OCI-LY1 (cell line): ENCODE measurements at regions not wholly inside any gene's neighbourhood (a gene's known extent, or its start where the extent isn't known, plus 50 kb on each side); places are given as distances from the start of the nearest gene placed in this dataset.

Experiments
- H2AFZ ChIP-seq: fragments of 200-600 bp; sonication (generic), shearing (Covaris generic); 2 replicates; pipeline ENCODE4 v1.6.0; 2014; ENCODE audit warnings: antibody characterized with exemption, mild to moderate bottlenecking, low read length
- H3F3A ChIP-seq: fragments of 200-600 bp; sonication (generic), shearing (Covaris generic); 2 replicates; pipeline ENCODE4 v1.6.0; 2014; ENCODE audit warnings: mild to moderate bottlenecking, antibody characterized with exemption, low read length, moderate library complexity; ENCODE audit not compliant: insufficient read depth
- H3K27ac ChIP-seq: fragments of 200-600 bp; sonication (generic); 2 replicates; pipeline ENCODE4 v1.5.1; 2014; ENCODE audit warnings: low read length, mixed run types, mild to moderate bottlenecking, low read depth; ENCODE audit not compliant: poor library complexity, severe bottlenecking
- H3K27me3 ChIP-seq: fragments of 200-600 bp; sonication (generic); 2 replicates; pipeline ENCODE4 v1.6.0; 2014; ENCODE audit warnings: antibody characterized with exemption, mild to moderate bottlenecking, low read length, moderate library complexity; ENCODE audit not compliant: insufficient read depth
- H3K36me3 ChIP-seq: fragments of 200-600 bp; sonication (generic); 2 replicates; pipeline ENCODE4 v1.6.1; 2014; ENCODE audit warnings: mild to moderate bottlenecking, antibody characterized with exemption, low read length, moderate library complexity, mixed read lengths; ENCODE audit not compliant: insufficient read depth
- H3K4me1 ChIP-seq: fragments of 200-600 bp; sonication (generic); 2 replicates; pipeline ENCODE4 v1.5.1; 2014; ENCODE audit warnings: mild to moderate bottlenecking, low read length, moderate library complexity; ENCODE audit not compliant: insufficient read depth, severe bottlenecking
- H3K4me2 ChIP-seq: fragments of 200-600 bp; sonication (generic), shearing (Covaris generic); 2 replicates; pipeline ENCODE4 v1.6.1; 2014; ENCODE audit warnings: low read length
- H3K4me3 ChIP-seq: fragments of 200-600 bp; sonication (generic); 2 replicates; pipeline ENCODE4 v1.5.1; 2014; ENCODE audit warnings: low read length, low read depth, mild to moderate bottlenecking, mixed read lengths; ENCODE audit not compliant: poor library complexity, severe bottlenecking
- H3K79me2 ChIP-seq: fragments of 200-600 bp; shearing (Covaris generic); 2 replicates; pipeline ENCODE4 v1.6.1; 2016; ENCODE audit warnings: mixed run types, low read length, mixed read lengths; ENCODE audit not compliant: insufficient read depth
- H3K9ac ChIP-seq: fragments of 200-600 bp; sonication (generic), shearing (Covaris generic); 2 replicates; pipeline ENCODE4 v1.6.1; 2014; ENCODE audit warnings: mild to moderate bottlenecking, low read length, mixed read lengths
- H3K9me2 ChIP-seq: fragments of 200-600 bp; sonication (generic), shearing (Covaris generic); 2 replicates; pipeline ENCODE4 v1.6.1; 2014; ENCODE audit warnings: low read depth, mild to moderate bottlenecking, low read length, mixed read lengths
- H3K9me3 ChIP-seq: fragments of 200-600 bp; shearing (Covaris generic); 2 replicates; pipeline ENCODE4 v1.6.1; 2014; ENCODE audit warnings: low read length, mixed read lengths
- H4K20me1 ChIP-seq: fragments of 200-600 bp; sonication (generic), shearing (Covaris generic); 2 replicates; pipeline ENCODE4 v1.6.0; 2016; ENCODE audit warnings: mild to moderate bottlenecking, low read length; ENCODE audit not compliant: insufficient read depth
- CTCF ChIP-seq: fragments of 200-600 bp; sonication (generic), shearing (Covaris generic); IDR thresholded peaks from 2 replicates; pipeline ENCODE4 v1.5.1; 2017; ENCODE audit warnings: mild to moderate bottlenecking, antibody characterized with exemption, low read length, moderate library complexity, mixed read lengths
- EZH2 ChIP-seq: fragments of 200-600 bp; sonication (generic), shearing (Covaris generic); IDR thresholded peaks from 2 replicates; pipeline ENCODE4 v1.8.0; 2017; ENCODE audit warnings: borderline replicate concordance, mixed run types, mild to moderate bottlenecking, antibody characterized with exemption, low read length, moderate library complexity, mixed read lengths

GRCh38 chr12:60021235-60021634 lies 425.4 kb downstream of the SLC16A7 start:
- H3K9me2 ChIP-seq: no peaks in the 10 kb centered on the region
- H3K79me2 ChIP-seq: no peaks in the 10 kb centered on the region
- TF ChIP-seq EZH2: no peak
- TF ChIP-seq CTCF: no peak
- H3K4me1 ChIP-seq: no peaks in the 10 kb centered on the region
- no peak overlapping the region for H3K9ac ChIP-seq
- H3K27me3 ChIP-seq: no peaks in the 10 kb centered on the region
- H3K4me2 ChIP-seq: no peak overlapping the region
- H4K20me1 ChIP-seq: no peaks in the 10 kb centered on the region
- no peak overlapping the region for H3K27ac ChIP-seq
- H2AFZ ChIP-seq: no peak overlapping the region
- no peaks in the 10 kb centered on the region for H3F3A ChIP-seq
- no peaks in the 10 kb centered on the region for H3K9me3 ChIP-seq
- H3K36me3 ChIP-seq: no peaks in the 10 kb centered on the region
- H3K4me3 ChIP-seq: no peak overlapping the region

GRCh38 chr12:60027266-60027665 lies 431.4 kb downstream of the SLC16A7 start:
- no peak overlapping the region for H2AFZ ChIP-seq
- no peaks in the 10 kb centered on the region for H3K79me2 ChIP-seq
- H3K36me3 ChIP-seq: no peaks in the 10 kb centered on the region
- H3K4me3 ChIP-seq: no peak overlapping the region
- no peak for TF ChIP-seq EZH2
- TF ChIP-seq CTCF: no peak
- H3K4me2 ChIP-seq: no peak overlapping the region
- H3K27me3 ChIP-seq: no peaks in the 10 kb centered on the region
- no peaks in the 10 kb centered on the region for H3F3A ChIP-seq
- no peaks in the 10 kb centered on the region for H3K4me1 ChIP-seq
- no peaks in the 10 kb centered on the region for H4K20me1 ChIP-seq
- H3K9ac ChIP-seq: no peak overlapping the region
- H3K9me3 ChIP-seq: no peaks in the 10 kb centered on the region
- no peaks in the 10 kb centered on the region for H3K9me2 ChIP-seq
- no peak overlapping the region for H3K27ac ChIP-seq

GRCh38 chr12:60034147-60034546 lies 438.3 kb downstream of the SLC16A7 start:
- Histone ChIP-seq H3K9me2 (no peaks in the 10 kb centered on the region), H3K79me2 (no peaks in the 10 kb centered on the region), H3K4me1 (no peaks in the 10 kb centered on the region), H3K4me3 (no peak overlapping the region), H3K36me3 (no peaks in the 10 kb centered on the region), H3K9me3 (no peaks in the 10 kb centered on the region), H4K20me1 (no peaks in the 10 kb centered on the region), H3F3A (no peaks in the 10 kb centered on the region), H3K9ac (no peak overlapping the region), H3K27ac (no peak overlapping the region), H3K27me3 (no peaks in the 10 kb centered on the region), H2AFZ (no peak overlapping the region), H3K4me2 (no peak overlapping the region)
- TF ChIP-seq CTCF (no peak), EZH2 (no peak)
